GM19455 (cell line): ENCODE measurements at regions not wholly inside any gene's neighbourhood (a gene's known extent, or its start where the extent isn't known, plus 50 kb on each side); places are given as distances from the start of the nearest gene placed in this dataset.

Source experiments
- ATAC-seq: cut with Tn5 transposase; IDR thresholded peaks from one replicate; pipeline ENCODE4 v1.9.1; 2021; ENCODE audit not compliant: unreplicated experiment

GRCh38 chr11:122451911-122452310, 203.6 kb upstream of the UBASH3B start:
- no peak for ATAC-seq

GRCh38 chr11:122441666-122442035, 213.9 kb upstream of the UBASH3B start:
- no peak for ATAC-seq

- ATAC-seq = no peak
Measured at GRCh38 chr11:122440811-122441665, 214.5 kb upstream of the UBASH3B start.

GRCh38 chr11:122439866-122440810, 215.4 kb upstream of the UBASH3B start:
- ATAC-seq = no peak

- ATAC-seq = no peak
Measured at GRCh38 chr11:122436188-122436555, 219.3 kb upstream of the UBASH3B start.

- no peak for ATAC-seq
Measured at GRCh38 chr11:122435540-122436187, 219.9 kb upstream of the UBASH3B start.

GRCh38 chr11:122434786-122435185, 220.7 kb upstream of the UBASH3B start:
- no peak for ATAC-seq

- no peak for ATAC-seq
Measured at GRCh38 chr11:122430490-122430889, 225.0 kb upstream of the UBASH3B start.

GRCh38 chr11:122426073-122426472, 229.4 kb upstream of the UBASH3B start:
- ATAC-seq = no peak

GRCh38 chr11:122424636-122425035, 230.9 kb upstream of the UBASH3B start:
- no peak for ATAC-seq

- ATAC-seq = no peak
Measured at GRCh38 chr11:122423886-122424285, 231.6 kb upstream of the UBASH3B start.

- ATAC-seq = no peak
Measured at GRCh38 chr11:122423273-122423672, 232.2 kb upstream of the UBASH3B start.

- ATAC-seq = no peak
Measured at GRCh38 chr11:122422682-122423081, 232.8 kb upstream of the UBASH3B start.

- ATAC-seq = no peak
Measured at GRCh38 chr11:122421702-122422101, 233.8 kb upstream of the UBASH3B start.

GRCh38 chr11:122418032-122418431, 237.5 kb upstream of the UBASH3B start:
- no peak for ATAC-seq

- ATAC-seq = no peak
Measured at GRCh38 chr11:122414406-122415018, 241.0 kb upstream of the UBASH3B start.

GRCh38 chr11:122413677-122414076, 241.8 kb upstream of the UBASH3B start:
- ATAC-seq = no peak

- ATAC-seq = no peak
Measured at GRCh38 chr11:122412581-122412980, 242.9 kb upstream of the UBASH3B start.

- no peak for ATAC-seq
Measured at GRCh38 chr11:122406466-122406865, 249.1 kb upstream of the UBASH3B start.

GRCh38 chr11:122405547-122406341, 249.8 kb upstream of the UBASH3B start:
- no peak for ATAC-seq
